ENCODE measurements at regions not wholly inside any gene's neighbourhood (a gene's known extent, or its start where the extent isn't known, plus 50 kb on each side); places are given as distances from the start of the nearest gene placed in this dataset.

- TF ChIP-seq CTCF (IDR thresholded peaks at IDR 0.05; ENCODE audit: low read length) (no peak), EZH2phosphoT487 (IDR thresholded peaks at IDR 0.05; ENCODE audit: low read length) (no peak)
Measured at GRCh38 chr20:60222497-60222896, 264.3 kb downstream of the CDH26 start.
